PC-9 (cell line): ENCODE measurements at regions not wholly inside any gene's neighbourhood (a gene's known extent, or its start where the extent isn't known, plus 50 kb on each side); places are given as distances from the start of the nearest gene placed in this dataset.

Experiments used
- EZH2 ChIP-seq: fragments of 200-600 bp; sonication (generic); IDR thresholded peaks from 2 replicates; pipeline ENCODE4 v1.8.0; 2017; ENCODE audit warnings: antibody characterized with exemption, low read depth
- TF ChIP-seq, protein P1 (sequence below): fragments of 200-600 bp; sonication (generic); conservative IDR thresholded peaks from 2 replicates; pipeline ENCODE4 v1.6.1; 2017; ENCODE audit warnings: mixed run types, antibody characterized with exemption, mild to moderate bottlenecking, moderate library complexity

DNA sequence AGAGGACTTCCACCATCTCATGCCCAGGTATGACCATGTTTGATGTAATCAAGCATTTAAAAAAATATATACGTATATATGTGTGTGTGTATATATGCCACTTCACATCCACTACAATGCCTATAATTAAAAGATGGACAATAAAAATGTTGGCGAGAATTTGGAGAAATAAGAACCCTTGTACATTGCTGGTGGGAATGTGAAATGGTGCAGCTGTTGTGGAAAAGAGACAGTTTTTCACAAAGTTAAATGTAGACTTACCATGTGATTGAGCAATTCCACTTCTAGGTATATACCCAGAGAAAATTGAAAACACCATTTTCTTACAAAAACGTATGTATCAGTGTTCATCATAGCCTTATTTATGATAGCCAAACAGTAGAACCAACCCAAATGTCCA lies 229.2 kb upstream of the WWC1 start:
- TF ChIP-seq, protein P1, sequence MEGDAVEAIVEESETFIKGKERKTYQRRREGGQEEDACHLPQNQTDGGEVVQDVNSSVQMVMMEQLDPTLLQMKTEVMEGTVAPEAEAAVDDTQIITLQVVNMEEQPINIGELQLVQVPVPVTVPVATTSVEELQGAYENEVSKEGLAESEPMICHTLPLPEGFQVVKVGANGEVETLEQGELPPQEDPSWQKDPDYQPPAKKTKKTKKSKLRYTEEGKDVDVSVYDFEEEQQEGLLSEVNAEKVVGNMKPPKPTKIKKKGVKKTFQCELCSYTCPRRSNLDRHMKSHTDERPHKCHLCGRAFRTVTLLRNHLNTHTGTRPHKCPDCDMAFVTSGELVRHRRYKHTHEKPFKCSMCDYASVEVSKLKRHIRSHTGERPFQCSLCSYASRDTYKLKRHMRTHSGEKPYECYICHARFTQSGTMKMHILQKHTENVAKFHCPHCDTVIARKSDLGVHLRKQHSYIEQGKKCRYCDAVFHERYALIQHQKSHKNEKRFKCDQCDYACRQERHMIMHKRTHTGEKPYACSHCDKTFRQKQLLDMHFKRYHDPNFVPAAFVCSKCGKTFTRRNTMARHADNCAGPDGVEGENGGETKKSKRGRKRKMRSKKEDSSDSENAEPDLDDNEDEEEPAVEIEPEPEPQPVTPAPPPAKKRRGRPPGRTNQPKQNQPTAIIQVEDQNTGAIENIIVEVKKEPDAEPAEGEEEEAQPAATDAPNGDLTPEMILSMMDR: no peak
- no peak for TF ChIP-seq EZH2
